GM23248 (cell line): ENCODE measurements at regions not wholly inside any gene's neighbourhood (a gene's known extent, or its start where the extent isn't known, plus 50 kb on each side); places are given as distances from the start of the nearest gene placed in this dataset.

Experiments used
- DNase-seq: peaks from one replicate; pipeline ENCODE4 v3.0.0-alpha.2; 2015
- H2AFZ ChIP-seq: fragments of 200-600 bp; sonication (generic); 2 replicates; pipeline ENCODE4 v1.6.1; 2016; ENCODE audit warnings: antibody characterized with exemption
- H3F3A ChIP-seq: fragments of 200-600 bp; sonication (generic); 2 replicates; pipeline ENCODE4 v1.6.1; 2016; ENCODE audit warnings: mild to moderate bottlenecking, antibody characterized with exemption, mixed run types; ENCODE audit not compliant: insufficient read depth
- H3K27ac ChIP-seq: fragments of 200-600 bp; sonication (generic); 2 replicates; pipeline ENCODE4 v1.5.1; 2016; ENCODE audit warnings: mild to moderate bottlenecking
- H3K27me3 ChIP-seq: fragments of 200-600 bp; sonication (generic); replicated peaks from 2 replicates; pipeline ENCODE4 v1.6.1; 2016; ENCODE audit warnings: mild to moderate bottlenecking; ENCODE audit not compliant: insufficient read depth
- H3K36me3 ChIP-seq: fragments of 200-600 bp; sonication (generic); 2 replicates; pipeline ENCODE4 v1.6.1; 2016; ENCODE audit warnings: low read depth, mild to moderate bottlenecking
- H3K4me1 ChIP-seq: fragments of 200-600 bp; sonication (generic); 2 replicates; pipeline ENCODE4 v1.6.1; 2016; ENCODE audit warnings: mild to moderate bottlenecking; ENCODE audit not compliant: insufficient read depth
- H3K4me2 ChIP-seq: fragments of 200-600 bp; sonication (generic); one replicate; pipeline ENCODE4 v1.6.1; 2016; ENCODE audit warnings: mild to moderate bottlenecking; ENCODE audit not compliant: unreplicated experiment
- H3K4me3 ChIP-seq: fragments of 200-600 bp; sonication (generic); 2 replicates; pipeline ENCODE4 v1.5.1; 2016; ENCODE audit warnings: mild to moderate bottlenecking
- H3K79me2 ChIP-seq: fragments of 200-600 bp; sonication (generic); 2 replicates; pipeline ENCODE4 v1.6.1; 2016; ENCODE audit warnings: mild to moderate bottlenecking; ENCODE audit not compliant: insufficient read depth
- H3K9ac ChIP-seq: fragments of 200-600 bp; sonication (generic); 2 replicates; pipeline ENCODE4 v1.6.1; 2016; ENCODE audit warnings: mild to moderate bottlenecking
- H3K9me2 ChIP-seq: fragments of 200-600 bp; sonication (generic); 2 replicates; pipeline ENCODE4 v1.6.1; 2016; ENCODE audit warnings: mixed run types, mild to moderate bottlenecking, moderate library complexity; ENCODE audit not compliant: insufficient read depth
- H3K9me3 ChIP-seq: fragments of 200-600 bp; sonication (generic); one replicate; pipeline ENCODE4 v1.6.1; 2017; ENCODE audit warnings: low read depth
- H4K20me1 ChIP-seq: fragments of 200-600 bp; sonication (generic); 2 replicates; pipeline ENCODE4 v1.6.0; 2016; ENCODE audit not compliant: insufficient read depth
- EZH2 ChIP-seq: fragments of 200-600 bp; sonication (generic); IDR thresholded peaks from 2 replicates; pipeline ENCODE4 v1.6.1; 2018; ENCODE audit warnings: antibody characterized with exemption, mild to moderate bottlenecking; ENCODE audit not compliant: insufficient read depth, poor library complexity, severe bottlenecking
- EZH2phosphoT487 ChIP-seq: fragments of 200-600 bp; sonication (generic); IDR thresholded peaks from 2 replicates; pipeline ENCODE4 v1.6.1; 2018; ENCODE audit warnings: antibody characterized with exemption, moderate library complexity, mild to moderate bottlenecking, low read depth; ENCODE audit not compliant: insufficient read depth
- WGBS, 2 experiments: methylation state at CpG; one replicate each; pipeline ENCODE4 v1.1.6; 2015 to 2017; ENCODE audit warnings: low lambda C conversion rate in 2 of 2, low coverage in 1 of 2; ENCODE audit errors: missing lambda C conversion rate in 2 of 2; 5-methylcytosine and 5-hydroxymethylcytosine counted together
- in situ Hi-C: fragments of 300-500 bp; cut with MboI; formaldehyde crosslinking; loops from 2 replicates; pipeline ENCODE4 v1.15.0; 2020

- Histone ChIP-seq H3K4me2 (no peak overlapping the region), H3K27ac (no peak overlapping the region), H3K36me3 (no peaks in the 10 kb centered on the region), H3K9me2 (no peaks in the 10 kb centered on the region), H3K4me3 (no peak overlapping the region), H3K9ac (no peak overlapping the region), H3F3A (peaks cover 15% of the 10 kb centered on the region; the same call in 1 of the 2 replicates), H3K27me3 (no peaks in the 10 kb centered on the region), H3K9me3 (no peaks in the 10 kb centered on the region), H2AFZ (no peak overlapping the region), H3K79me2 (no peaks in the 10 kb centered on the region), H3K4me1 (peaks cover 30% of the 10 kb centered on the region), H4K20me1 (no peaks in the 10 kb centered on the region)
- DNase-seq: no peak
- 65 to 66% methylated on average over 2 of the region's 2 CpGs for WGBS, 2 experiments
- TF ChIP-seq EZH2phosphoT487 (no peak), EZH2 (no peak)
- in situ Hi-C loops: no loop called here
Observed at GRCh38 chr7:116100626-116101025, 70.1 kb upstream of the TFEC start.

- H3F3A ChIP-seq: peaks cover 15% of the 10 kb centered on the region; the same call in 1 of the 2 replicates
- in situ Hi-C loops: no loop called here
- 17 to 20% methylated on average over 2 of the region's 2 CpGs for WGBS, 2 experiments
- H3K27ac ChIP-seq: peak overlapping the region; percentile 17; the same call in 1 of the 2 replicates
- H3K27me3 ChIP-seq: no peaks in the 10 kb centered on the region
- no peak for TF ChIP-seq EZH2phosphoT487
- peak overlapping the region; percentile 14; the same call in 1 of the 2 replicates for H2AFZ ChIP-seq
- H3K9me3 ChIP-seq: no peaks in the 10 kb centered on the region
- H3K79me2 ChIP-seq: no peaks in the 10 kb centered on the region
- DNase-seq: peak; percentile 83
- H4K20me1 ChIP-seq: no peaks in the 10 kb centered on the region
- peaks cover 30% of the 10 kb centered on the region for H3K4me1 ChIP-seq
- no peaks in the 10 kb centered on the region for H3K9me2 ChIP-seq
- H3K4me2 ChIP-seq: peak overlapping the region; percentile 41
- peak overlapping the region; percentile 1; the same call in 1 of the 2 replicates for H3K4me3 ChIP-seq
- no peaks in the 10 kb centered on the region for H3K36me3 ChIP-seq
- H3K9ac ChIP-seq: no peak overlapping the region; the same call in 1 of the 2 replicates
Observed at GRCh38 chr7:116101704-116102103, 71.1 kb upstream of the TFEC start.

DNA sequence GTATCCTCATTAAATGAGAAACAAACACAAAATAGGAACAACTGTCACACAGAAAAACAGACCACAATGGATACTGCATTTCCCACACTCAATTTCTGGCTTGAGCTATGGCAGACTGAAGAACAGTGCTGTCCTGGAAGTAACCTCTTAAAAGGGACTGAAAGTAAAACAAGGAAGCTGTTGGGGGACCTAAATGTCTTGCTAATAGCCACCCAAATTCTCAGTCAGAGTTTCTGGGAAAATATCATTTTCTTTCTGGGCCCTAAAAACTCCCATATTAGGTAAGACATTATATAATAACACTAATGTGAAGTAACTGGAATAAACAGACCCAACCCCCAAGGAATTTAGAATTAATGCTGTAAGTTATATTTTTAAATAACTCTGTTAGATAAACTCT lies 80.9 kb upstream of the TFEC start:
- Histone ChIP-seq H3K4me3 (no peak overlapping the region), H3F3A (no peaks in the 10 kb centered on the region), H3K79me2 (no peaks in the 10 kb centered on the region), H3K4me2 (no peak overlapping the region), H2AFZ (0 out of 2 replicates have a peak overlapping the region, but pooled peaks have one; percentile 8), H4K20me1 (no peaks in the 10 kb centered on the region), H3K9me3 (no peaks in the 10 kb centered on the region), H3K9ac (no peak overlapping the region), H3K9me2 (no peaks in the 10 kb centered on the region), H3K27me3 (no peaks in the 10 kb centered on the region), H3K27ac (no peak overlapping the region), H3K36me3 (no peaks in the 10 kb centered on the region), H3K4me1 (no peaks in the 10 kb centered on the region)
- DNase-seq: no peak
- TF ChIP-seq EZH2 (no peak), EZH2phosphoT487 (no peak)
- in situ Hi-C loops: no loop called here

GRCh38 chr7:116113310-116113709 lies 82.7 kb upstream of the TFEC start:
- 69 to 70% methylated on average over 1 of the region's 1 CpG for WGBS, 2 experiments
- no peak for DNase-seq
- Histone ChIP-seq H3K4me1 (no peaks in the 10 kb centered on the region), H3F3A (no peaks in the 10 kb centered on the region), H3K9me3 (no peaks in the 10 kb centered on the region), H3K27me3 (no peaks in the 10 kb centered on the region), H4K20me1 (no peaks in the 10 kb centered on the region), H2AFZ (no peak overlapping the region), H3K9me2 (no peaks in the 10 kb centered on the region), H3K4me2 (no peak overlapping the region), H3K9ac (no peak overlapping the region), H3K36me3 (no peaks in the 10 kb centered on the region), H3K27ac (no peak overlapping the region), H3K4me3 (no peak overlapping the region), H3K79me2 (no peaks in the 10 kb centered on the region)
- in situ Hi-C loops: no loop called here
- no peak for TF ChIP-seq EZH2phosphoT487
- no peak for TF ChIP-seq EZH2

DNA sequence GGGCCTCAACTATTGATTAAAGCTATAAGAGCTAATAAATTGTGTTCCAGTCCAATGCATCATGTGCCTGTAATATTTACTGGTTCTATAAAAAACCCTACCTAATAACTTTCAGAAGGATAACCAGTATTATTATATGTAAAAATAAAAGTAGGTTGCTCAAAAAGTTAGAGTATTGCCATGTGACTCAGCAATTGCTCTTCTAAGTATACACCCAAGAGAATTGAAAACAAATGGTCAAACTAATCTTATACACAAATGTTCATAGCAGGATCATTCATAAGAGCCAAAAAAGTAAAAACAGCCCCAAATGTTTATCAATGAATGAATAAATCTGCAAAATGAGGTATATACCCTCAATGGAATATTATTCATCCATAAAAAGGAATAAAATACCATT lies 89.5 kb upstream of the TES start:
- no peaks in the 10 kb centered on the region for H3K36me3 ChIP-seq
- H3F3A ChIP-seq: no peaks in the 10 kb centered on the region
- H2AFZ ChIP-seq: no peak overlapping the region
- H3K9ac ChIP-seq: no peak overlapping the region
- no peaks in the 10 kb centered on the region for H3K27me3 ChIP-seq
- H3K4me3 ChIP-seq: no peak overlapping the region
- H3K79me2 ChIP-seq: no peaks in the 10 kb centered on the region
- no peak overlapping the region for H3K4me2 ChIP-seq
- in situ Hi-C loops: no loop called here
- peak; percentile 38 for DNase-seq
- H3K9me2 ChIP-seq: no peaks in the 10 kb centered on the region
- TF ChIP-seq EZH2: no peak
- TF ChIP-seq EZH2phosphoT487: no peak
- H3K27ac ChIP-seq: no peak overlapping the region
- no peaks in the 10 kb centered on the region for H3K9me3 ChIP-seq
- H3K4me1 ChIP-seq: 0 out of 2 replicates have a peak, but pooled peaks cover 4% of the 10 kb centered on the region
- H4K20me1 ChIP-seq: no peaks in the 10 kb centered on the region
